H1 (cell line): ENCODE measurements at regions not wholly inside any gene's neighbourhood (a gene's known extent, or its start where the extent isn't known, plus 50 kb on each side); places are given as distances from the start of the nearest gene placed in this dataset.

ENCODE experiments used
- CTCF ChIA-PET: fragments of 300-600 bp; sonication (Branson Sonifier 250); formaldehyde crosslinking; loops from one replicate; lab custom pipeline; 2021; ENCODE audit not compliant: partially characterized antibody; lab: Charles Lee
- POLR2A ChIA-PET: fragments of 300-600 bp; sonication (Branson Sonifier 250); formaldehyde crosslinking; loops from one replicate; lab custom pipeline; 2021; ENCODE audit warnings: inconsistent platforms; ENCODE audit not compliant: partially characterized antibody; lab: Charles Lee
- DNase-seq, 2 experiments: peaks; one replicate each; pipeline versions ENCODE4 v3.0.0 to v3.0.0-alpha.2; 2010 to 2022; ENCODE audit warnings: low spot score in 2 of 2, low read depth in 1 of 2, mixed read lengths in 1 of 2
- FAIRE-seq: peaks from 2 replicates; lab custom pipeline; 2011; peaks lifted over from hg19 to GRCh38; lab: Jason Lieb, UNC
- H2AFZ ChIP-seq: 2 replicates; pipeline ENCODE4 v1.8.1; 2012; ENCODE audit warnings: low read length, inconsistent platforms
- H2AK5ac ChIP-seq: 2 replicates; pipeline ENCODE4 v1.6.1; 2013; ENCODE audit warnings: low read depth, low read length
- H2BK120ac ChIP-seq: replicated peaks from 2 replicates; pipeline ENCODE3; 2013; ENCODE audit warnings: low read depth, low read length, inconsistent platforms
- H2BK12ac ChIP-seq: 2 replicates; pipeline ENCODE4 v1.6.1; 2013; ENCODE audit warnings: low read depth, low read length
- H2BK15ac ChIP-seq: 2 replicates; pipeline ENCODE4 v1.6.1; 2013; ENCODE audit warnings: low read length
- H2BK20ac ChIP-seq: 2 replicates; pipeline ENCODE4 v1.6.1; 2013; ENCODE audit warnings: low read length
- H2BK5ac ChIP-seq: 2 replicates; pipeline ENCODE4 v1.6.1; 2013; ENCODE audit warnings: low read depth, low read length
- H3K14ac ChIP-seq: 2 replicates; pipeline ENCODE4 v1.6.1; 2013; ENCODE audit warnings: inconsistent platforms; ENCODE audit not compliant: insufficient read length
- H3K18ac ChIP-seq: 2 replicates; pipeline ENCODE4 v1.6.1; 2013; ENCODE audit warnings: low read length; ENCODE audit errors: extremely low read depth
- H3K23ac ChIP-seq: 2 replicates; pipeline ENCODE4 v1.6.1; 2013; ENCODE audit warnings: inconsistent platforms; ENCODE audit not compliant: insufficient read length
- H3K23me2 ChIP-seq: 2 replicates; pipeline ENCODE4 v1.6.1; 2013; ENCODE audit warnings: low read depth, low read length
- H3K27ac ChIP-seq: 2 replicates; pipeline ENCODE4 v1.6.1; 2011; ENCODE audit warnings: low read depth, low read length, inconsistent platforms
- H3K27me3 ChIP-seq, 4 experiments: replicated peaks in 1 of 4; 1 replicate in 1 of 4; 2 replicates in 3 of 4; pipeline versions ENCODE4 v1.6.1 to v1.8.1; 2011 to 2013; ENCODE audit warnings: low read length in 3 of 4, mild to moderate bottlenecking in 3 of 4, inconsistent platforms in 2 of 4, mixed read lengths in 2 of 4, moderate library complexity in 1 of 4; ENCODE audit not compliant: control insufficient read depth in 3 of 4, insufficient read depth in 3 of 4; ENCODE audit errors: extremely low read depth in 1 of 4
- H3K36me3 ChIP-seq, 4 experiments: 2 replicates each; pipeline versions ENCODE4 v1.6.1 to v1.8.1; 2011 to 2013; ENCODE audit warnings: mild to moderate bottlenecking in 4 of 4, low read length in 3 of 4, moderate library complexity in 2 of 4, control low read depth in 1 of 4, inconsistent platforms in 1 of 4; ENCODE audit not compliant: insufficient read depth in 4 of 4, control insufficient read depth in 2 of 4
- H3K4ac ChIP-seq: replicated peaks from 2 replicates; pipeline ENCODE3; 2013; ENCODE audit warnings: low read length, low read depth, mixed read lengths, inconsistent platforms; ENCODE audit not compliant: insufficient read length
- H3K4me1 ChIP-seq, 4 experiments: replicated peaks in 1 of 4; 1 replicate in 1 of 4; 2 replicates in 3 of 4; pipeline versions ENCODE4 v1.6.1 to v1.8.1; 2011 to 2013; ENCODE audit warnings: low read length in 3 of 4, inconsistent platforms in 2 of 4, mixed read lengths in 1 of 4; ENCODE audit not compliant: insufficient read depth in 4 of 4, control insufficient read depth in 3 of 4
- H3K4me2 ChIP-seq, 2 experiments: 2 replicates each; pipeline versions ENCODE4 v1.6.1 to v1.8.1; 2011 to 2013; ENCODE audit warnings: low read depth in 2 of 2, low read length in 2 of 2, control low read depth in 1 of 2, inconsistent platforms in 1 of 2, mild to moderate bottlenecking in 1 of 2; ENCODE audit not compliant: insufficient read depth in 1 of 2
- H3K4me3 ChIP-seq, 4 experiments: fragments of 200-600, 300-600 bp in 1 of 4; sonication (generic), shearing (Covaris generic), sonication (Bioruptor Twin) in 1 of 4; 2 replicates each; pipeline versions ENCODE4 v1.5.1 to v1.8.1; 2011 to 2016; ENCODE audit warnings: low read length in 4 of 4, low read depth in 3 of 4, control low read depth in 2 of 4, inconsistent platforms in 2 of 4, mild to moderate bottlenecking in 2 of 4, mixed read lengths in 1 of 4, moderate library complexity in 1 of 4; ENCODE audit not compliant: insufficient read depth in 2 of 4; ENCODE audit errors: extremely low read depth in 1 of 4
- H3K56ac ChIP-seq: replicated peaks from 2 replicates; pipeline ENCODE3; 2013; ENCODE audit warnings: low read depth, mild to moderate bottlenecking, mixed read lengths, low read length, inconsistent platforms; ENCODE audit not compliant: insufficient read length
- H3K79me1 ChIP-seq: 2 replicates; pipeline ENCODE4 v1.6.1; 2013; ENCODE audit warnings: low read depth, low read length, control low read depth
- H3K79me2 ChIP-seq, 2 experiments: 2 replicates each; pipeline versions ENCODE4 v1.6.1 to v1.8.1; 2012 to 2013; ENCODE audit warnings: low read length in 2 of 2, mild to moderate bottlenecking in 2 of 2, inconsistent platforms in 1 of 2; ENCODE audit not compliant: insufficient read depth in 2 of 2, control insufficient read depth in 1 of 2
- H3K9ac ChIP-seq, 4 experiments: replicated peaks in 1 of 4; 1 replicate in 1 of 4; 2 replicates in 3 of 4; pipeline versions ENCODE4 v1.6.1 to v1.8.1; 2011 to 2013; ENCODE audit warnings: low read depth in 3 of 4, low read length in 3 of 4, control low read depth in 2 of 4, mild to moderate bottlenecking in 2 of 4, moderate library complexity in 2 of 4, inconsistent platforms in 1 of 4; ENCODE audit errors: extremely low read depth in 1 of 4
- H3K9me3 ChIP-seq, 2 experiments: 2 replicates each; pipeline versions ENCODE4 v1.6.1 to v1.8.1; 2012 to 2013; ENCODE audit warnings: mild to moderate bottlenecking in 2 of 2, moderate library complexity in 2 of 2, control low read depth in 1 of 2, inconsistent platforms in 1 of 2, low read depth in 1 of 2, low read length in 1 of 2, mixed read lengths in 1 of 2; ENCODE audit not compliant: insufficient read depth in 2 of 2
- H4K20me1 ChIP-seq, 2 experiments: replicated peaks in 1 of 2; 2 replicates each; pipeline versions ENCODE3 to v1.8.1; 2011 to 2013; ENCODE audit warnings: inconsistent platforms in 2 of 2, low read length in 2 of 2, mild to moderate bottlenecking in 1 of 2; ENCODE audit not compliant: insufficient read depth in 2 of 2, control insufficient read depth in 1 of 2
- H4K5ac ChIP-seq: 2 replicates; pipeline ENCODE4 v1.6.1; 2013; ENCODE audit warnings: low read length, low read depth, mixed read lengths, inconsistent platforms; ENCODE audit not compliant: insufficient read length
- H4K8ac ChIP-seq: 2 replicates; pipeline ENCODE4 v1.8.0; 2013; ENCODE audit warnings: mild to moderate bottlenecking, moderate library complexity, low read length, inconsistent platforms; ENCODE audit not compliant: insufficient read depth; ENCODE audit errors: extremely low read depth
- H4K91ac ChIP-seq: replicated peaks from 2 replicates; pipeline ENCODE3; 2013; ENCODE audit warnings: low read length, mixed read lengths, inconsistent platforms; ENCODE audit not compliant: insufficient read length
- ASH2L ChIP-seq: fragments of 200-600, 300-600 bp; sonication (generic); IDR thresholded peaks from one replicate; pipeline ENCODE4 v1.7.1; 2017; ENCODE audit warnings: low read length
- BACH1 ChIP-seq: IDR thresholded peaks from 2 replicates; pipeline ENCODE4 v1.6.1; 2012; ENCODE audit warnings: low read length, improper control_type of control experiment
- GTF2F1 ChIP-seq: IDR thresholded peaks from 2 replicates; pipeline ENCODE4 v1.6.1; 2012; ENCODE audit warnings: low read depth, low read length, improper control_type of control experiment, borderline replicate concordance
- KDM4A ChIP-seq: IDR thresholded peaks from one replicate; pipeline ENCODE4 v1.7.1; 2012; ENCODE audit warnings: low read depth, mild to moderate bottlenecking, moderate library complexity, low read length, inconsistent platforms; ENCODE audit not compliant: severe bottlenecking
- KDM5A ChIP-seq: fragments of 200-600 bp; IDR thresholded peaks from 2 replicates; pipeline ENCODE4 v1.7.1; 2012; ENCODE audit warnings: mild to moderate bottlenecking, low read length, inconsistent platforms, mixed read lengths
- NRF1 ChIP-seq: IDR thresholded peaks from 2 replicates; pipeline ENCODE4 v1.6.1; 2011; ENCODE audit warnings: mild to moderate bottlenecking, low read depth, low read length, improper control_type of control experiment
- POLR2AphosphoS5 ChIP-seq: IDR thresholded peaks from 2 replicates; pipeline ENCODE4 v1.6.1; 2011; ENCODE audit warnings: low read depth, low read length
- POU5F1 ChIP-seq: IDR thresholded peaks from 2 replicates; pipeline ENCODE4 v1.6.1; 2011; ENCODE audit warnings: low read depth, mild to moderate bottlenecking, low read length, moderate library complexity
- RFX5 ChIP-seq: IDR thresholded peaks from 2 replicates; pipeline ENCODE4 v1.6.1; 2011; ENCODE audit warnings: low read depth, low read length, improper control_type of control experiment, borderline replicate concordance
- SAP30 ChIP-seq: fragments of 300-600 bp; sonication (generic); IDR thresholded peaks from 2 replicates; pipeline ENCODE4 v1.7.1; 2012; ENCODE audit warnings: low read length, moderate library complexity, mild to moderate bottlenecking, inconsistent platforms; ENCODE audit not compliant: insufficient read depth, insufficient replicate concordance
- SP1 ChIP-seq: IDR thresholded peaks from 2 replicates; pipeline ENCODE4 v1.6.1; 2011; ENCODE audit warnings: low read depth, low read length
- TBP ChIP-seq: IDR thresholded peaks from 2 replicates; pipeline ENCODE4 v1.6.1; 2011; ENCODE audit warnings: low read depth, low read length, improper control_type of control experiment
- TF ChIP-seq, protein P1 (sequence below): IDR thresholded peaks from 2 replicates; pipeline ENCODE4 v1.6.1; 2012; ENCODE audit warnings: low read length, inconsistent platforms
- TF ChIP-seq, protein P2 (sequence below): IDR thresholded peaks from 2 replicates; pipeline ENCODE4 v1.6.1; 2011; ENCODE audit warnings: low read length, improper control_type of control experiment

DNA sequence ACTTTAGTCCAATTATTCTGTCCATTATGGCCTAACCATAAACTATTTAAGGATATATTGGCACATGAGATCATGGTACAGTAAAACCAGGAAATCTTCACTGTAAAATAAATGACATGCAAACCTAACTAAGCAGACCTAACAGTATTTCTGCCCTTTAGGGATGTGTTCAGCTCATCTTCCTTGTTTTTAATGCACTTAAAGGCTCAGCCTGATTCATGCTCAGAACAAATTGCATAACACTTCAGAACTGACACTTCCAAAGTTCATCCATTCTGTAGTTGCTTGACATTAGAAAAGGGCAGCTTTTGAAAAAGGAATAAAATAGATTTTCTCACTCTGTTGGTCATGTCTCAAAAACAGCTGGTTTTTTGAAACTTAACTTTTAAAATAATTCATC lies 708.5 kb downstream of the C12orf50 start:
- Histone ChIP-seq H2BK20ac (no peak overlapping the region), H4K91ac (no peak overlapping the region), H3K56ac (no peak overlapping the region), H3K4me1 (no peaks in the 10 kb centered on the region), H2AK5ac (no peak overlapping the region), H4K20me1 (no peaks in the 10 kb centered on the region), H3K4me2 (no peak overlapping the region), H3K79me2 (no peaks in the 10 kb centered on the region), H3K9ac (no peak overlapping the region), H3K27ac (no peak overlapping the region), H3K4me3 (no peak overlapping the region), H4K5ac (no peak overlapping the region), H2BK120ac (no peak overlapping the region), H3K23ac (no peak overlapping the region), H2BK12ac (no peak overlapping the region), H3K4ac (no peak overlapping the region), H2BK15ac (no peak overlapping the region), H3K27me3 (no peaks in the 10 kb centered on the region), H3K14ac (no peak overlapping the region), H2AFZ (no peak overlapping the region), H3K18ac (no peak overlapping the region), H4K8ac (no peak overlapping the region), H3K36me3 (no peaks in the 10 kb centered on the region), H3K9me3 (no peaks in the 10 kb centered on the region), H2BK5ac (no peak overlapping the region), H3K79me1 (no peaks in the 10 kb centered on the region), H3K23me2 (no peaks in the 10 kb centered on the region)
- no peak for FAIRE-seq
- ChIA-PET POLR2A (no interaction called here), CTCF (no interaction called here)
- DNase-seq, result no peak
- TF ChIP-seq POU5F1 (no peak), SP1 (no peak), KDM5A (no peak), TBP (no peak), GTF2F1 (no peak), NRF1 (no peak), SAP30 (no peak), ASH2L (no peak), KDM4A (no peak), BACH1 (no peak), POLR2AphosphoS5 (no peak), RFX5 (no peak)
- TF ChIP-seq, protein P1, sequence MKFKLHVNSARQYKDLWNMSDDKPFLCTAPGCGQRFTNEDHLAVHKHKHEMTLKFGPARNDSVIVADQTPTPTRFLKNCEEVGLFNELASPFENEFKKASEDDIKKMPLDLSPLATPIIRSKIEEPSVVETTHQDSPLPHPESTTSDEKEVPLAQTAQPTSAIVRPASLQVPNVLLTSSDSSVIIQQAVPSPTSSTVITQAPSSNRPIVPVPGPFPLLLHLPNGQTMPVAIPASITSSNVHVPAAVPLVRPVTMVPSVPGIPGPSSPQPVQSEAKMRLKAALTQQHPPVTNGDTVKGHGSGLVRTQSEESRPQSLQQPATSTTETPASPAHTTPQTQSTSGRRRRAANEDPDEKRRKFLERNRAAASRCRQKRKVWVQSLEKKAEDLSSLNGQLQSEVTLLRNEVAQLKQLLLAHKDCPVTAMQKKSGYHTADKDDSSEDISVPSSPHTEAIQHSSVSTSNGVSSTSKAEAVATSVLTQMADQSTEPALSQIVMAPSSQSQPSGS, result no peak
- TF ChIP-seq, protein P2, sequence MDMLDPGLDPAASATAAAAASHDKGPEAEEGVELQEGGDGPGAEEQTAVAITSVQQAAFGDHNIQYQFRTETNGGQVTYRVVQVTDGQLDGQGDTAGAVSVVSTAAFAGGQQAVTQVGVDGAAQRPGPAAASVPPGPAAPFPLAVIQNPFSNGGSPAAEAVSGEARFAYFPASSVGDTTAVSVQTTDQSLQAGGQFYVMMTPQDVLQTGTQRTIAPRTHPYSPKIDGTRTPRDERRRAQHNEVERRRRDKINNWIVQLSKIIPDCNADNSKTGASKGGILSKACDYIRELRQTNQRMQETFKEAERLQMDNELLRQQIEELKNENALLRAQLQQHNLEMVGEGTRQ, result no peak
